Spleen (tissue), 11 donors: ENCODE measurements at regions not wholly inside any gene's neighbourhood (a gene's known extent, or its start where the extent isn't known, plus 50 kb on each side); places are given as distances from the start of the nearest gene placed in this dataset.

Experiments used
- DNase-seq: peaks from one replicate; pipeline ENCODE4 v3.0.0-alpha.2; 2020
- H3K27ac ChIP-seq, 8 donors: fragments of 200-600 bp; sonication (generic) in 7 of 8; 1 replicate in 4 of 8; 2 replicates in 4 of 8; pipeline versions ENCODE4 v1.5.0 to v1.8.0; 2016 to 2021; ENCODE audit warnings: inconsistent platforms in 4 of 8, mild to moderate bottlenecking in 4 of 8, moderate library complexity in 1 of 8
- H3K27me3 ChIP-seq, 7 donors: fragments of 200-600 bp; sonication (generic) in 6 of 7; replicated peaks in 1 of 7; 1 replicate in 4 of 7; 2 replicates in 3 of 7; pipeline versions ENCODE4 v1.5.0 to v1.8.0; 2016 to 2021; ENCODE audit warnings: inconsistent platforms in 3 of 7, mild to moderate bottlenecking in 1 of 7
- H3K36me3 ChIP-seq, 6 donors: fragments of 200-600 bp; sonication (generic) in 5 of 6; 1 replicate in 4 of 6; 2 replicates in 2 of 6; pipeline versions ENCODE4 v1.5.0 to v1.8.0; 2016 to 2021; ENCODE audit warnings: inconsistent platforms in 2 of 6
- H3K4me1 ChIP-seq, 6 donors: fragments of 200-600 bp; sonication (generic) in 5 of 6; 1 replicate in 3 of 6; 2 replicates in 3 of 6; pipeline versions ENCODE4 v1.5.0 to v1.8.0; 2016 to 2021; ENCODE audit warnings: inconsistent platforms in 3 of 6
- H3K4me3 ChIP-seq, 8 donors: fragments of 200-600 bp; sonication (generic) in 7 of 8; 1 replicate in 4 of 8; 2 replicates in 4 of 8; pipeline versions ENCODE4 v1.5.0 to v1.8.0; 2016 to 2021; ENCODE audit warnings: inconsistent platforms in 4 of 8, mild to moderate bottlenecking in 4 of 8, moderate library complexity in 2 of 8
- H3K9me3 ChIP-seq, 8 donors: fragments of 200-600 bp; sonication (generic) in 7 of 8; 1 replicate in 4 of 8; 2 replicates in 4 of 8; pipeline versions ENCODE4 v1.5.0 to v1.8.0; 2016 to 2021; ENCODE audit warnings: inconsistent platforms in 4 of 8
- POLR2A ChIP-seq, 3 donors: fragments of 450-650 bp; IDR thresholded peaks; one replicate each; pipeline ENCODE4 v1.5.1; 2017; ENCODE audit warnings: antibody characterized with exemption in 3 of 3, mild to moderate bottlenecking in 1 of 3
- POLR2AphosphoS5 ChIP-seq, 3 donors: sonication (generic); formaldehyde crosslinking; IDR thresholded peaks; one replicate each; pipeline ENCODE4 v1.5.1; 2017; ENCODE audit warnings: antibody characterized with exemption in 3 of 3
- WGBS, 5 donors: extraction: QIAGEN DNeasy Blood & Tissue Kit in 3 of 5; methylation state at CpG; one replicate each; pipeline versions ENCODE4 v1.1.5 to v1.1.7; 2013 to 2018; 5-methylcytosine and 5-hydroxymethylcytosine counted together
- intact Hi-C: fragments of 100-400 bp; cut with DNase I; formaldehyde crosslinking; loops from one replicate; pipeline ENCODE4 v1.15.0; 2023; ENCODE audit warnings: low total_unique reads
- TF ChIP-seq, protein P1 (sequence below), 11 experiments: fragments of 200-600 bp in 7 of 11; fragments of 450-650 bp in 4 of 11; sonication (generic) in 4 of 11; IDR thresholded peaks in 8 of 11; conservative IDR thresholded peaks in 3 of 11; 1 replicate in 7 of 11; 2 replicates in 4 of 11; pipeline versions ENCODE4 v1.4.0 to v1.8.0; 2016 to 2021; ENCODE audit warnings: antibody characterized with exemption in 11 of 11, inconsistent platforms in 4 of 11, mild to moderate bottlenecking in 1 of 11
- donor health status: healthy with polysubstance abuse.
- donor health status: DM: no; HTN: no; CAD: no; lungs with moderate emphysema.
- donor health status: DM: no; HTN: no; CAD: no.
- donor health status: Bipolar disorder and iron deficiency.
- donor health status: healthy.
- donor health status: DM: no; HTN: no; CAD: no.
- donor health status: DM: yes; HTN: yes; CAD: no.

DNA sequence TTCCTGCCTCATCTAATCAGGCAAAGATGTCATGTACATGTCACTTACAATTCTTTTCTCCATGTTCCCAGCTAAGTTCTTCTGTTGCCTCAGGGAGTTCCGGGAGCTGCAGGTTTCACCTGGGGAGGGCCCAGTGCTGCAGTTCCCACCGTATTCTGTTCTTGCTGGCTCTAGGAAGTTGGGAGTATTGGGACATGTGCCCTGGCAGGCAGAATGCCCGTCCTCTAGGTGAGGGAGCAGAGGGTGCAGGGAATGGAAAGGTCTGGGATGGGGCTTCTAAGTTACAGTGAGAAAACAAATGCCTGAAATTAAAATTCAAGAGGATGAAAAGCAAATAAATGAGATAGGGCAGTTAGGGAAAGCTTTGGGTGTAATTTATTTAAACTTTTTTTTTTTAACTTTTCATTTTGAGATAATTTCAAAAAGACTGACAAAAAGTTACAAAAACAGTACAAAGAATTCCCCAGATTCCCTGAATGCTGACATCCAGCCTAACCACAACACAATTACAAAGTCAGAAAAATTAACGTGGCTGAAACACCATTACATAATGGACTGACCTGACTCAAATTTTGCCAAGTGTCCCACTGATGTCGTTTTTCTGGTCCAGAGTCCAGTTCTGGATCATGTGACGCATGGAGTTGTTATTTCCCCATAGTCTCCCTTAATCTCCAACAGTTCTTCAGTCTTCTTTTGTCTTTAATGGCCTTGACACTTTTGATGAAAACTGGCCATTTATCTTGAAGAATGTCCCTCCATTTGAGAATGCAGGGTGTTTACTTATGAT, 187.2 kb upstream of the MYL2 start:
- Histone ChIP-seq H3K27me3 (no peaks in the 10 kb centered on the region), H3K4me1 (peaks cover 0 to 13% (median 0%) of the 10 kb centered on the region in 6 donors), H3K9me3 (peaks cover 0 to 7% (median 0%) of the 10 kb centered on the region in 8 donors), H3K4me3 (no peak overlapping the region), H3K27ac (no peak overlapping the region), H3K36me3 (no peaks in the 10 kb centered on the region)
- 68 to 85% (median 77%) methylated on average over 6 of the region's 6 CpGs for WGBS, 5 donors
- TF ChIP-seq POLR2AphosphoS5 (IDR thresholded peaks at IDR 0.05): no peak
- TF ChIP-seq, protein P1, sequence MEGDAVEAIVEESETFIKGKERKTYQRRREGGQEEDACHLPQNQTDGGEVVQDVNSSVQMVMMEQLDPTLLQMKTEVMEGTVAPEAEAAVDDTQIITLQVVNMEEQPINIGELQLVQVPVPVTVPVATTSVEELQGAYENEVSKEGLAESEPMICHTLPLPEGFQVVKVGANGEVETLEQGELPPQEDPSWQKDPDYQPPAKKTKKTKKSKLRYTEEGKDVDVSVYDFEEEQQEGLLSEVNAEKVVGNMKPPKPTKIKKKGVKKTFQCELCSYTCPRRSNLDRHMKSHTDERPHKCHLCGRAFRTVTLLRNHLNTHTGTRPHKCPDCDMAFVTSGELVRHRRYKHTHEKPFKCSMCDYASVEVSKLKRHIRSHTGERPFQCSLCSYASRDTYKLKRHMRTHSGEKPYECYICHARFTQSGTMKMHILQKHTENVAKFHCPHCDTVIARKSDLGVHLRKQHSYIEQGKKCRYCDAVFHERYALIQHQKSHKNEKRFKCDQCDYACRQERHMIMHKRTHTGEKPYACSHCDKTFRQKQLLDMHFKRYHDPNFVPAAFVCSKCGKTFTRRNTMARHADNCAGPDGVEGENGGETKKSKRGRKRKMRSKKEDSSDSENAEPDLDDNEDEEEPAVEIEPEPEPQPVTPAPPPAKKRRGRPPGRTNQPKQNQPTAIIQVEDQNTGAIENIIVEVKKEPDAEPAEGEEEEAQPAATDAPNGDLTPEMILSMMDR (IDR thresholded peaks at IDR 0.05 in 8 of 11, conservative IDR thresholded peaks at IDR 0.05 in 3 of 11): no peak
- TF ChIP-seq POLR2A (IDR thresholded peaks at IDR 0.05): no peak
- intact Hi-C loops: no loop called here
- DNase-seq: no peak

DNA sequence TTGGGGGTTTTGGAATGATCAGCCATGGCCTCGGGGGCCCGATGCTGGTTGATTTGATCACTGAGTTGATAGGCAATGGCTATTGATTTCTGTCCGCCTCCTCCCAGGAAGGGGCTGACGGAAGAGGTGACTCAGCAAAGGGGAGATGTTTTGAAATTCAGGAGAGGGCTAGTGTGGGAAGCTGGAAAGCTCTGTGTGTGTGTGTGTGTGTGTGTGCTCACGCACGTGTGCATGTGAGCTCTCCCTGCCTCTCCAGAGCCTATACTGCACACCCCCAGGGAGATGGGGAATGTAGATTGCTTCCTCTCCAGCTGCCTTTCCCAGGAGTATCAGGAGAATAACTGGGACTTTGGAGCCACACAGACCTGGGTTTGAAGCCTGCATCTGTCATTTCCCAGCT, 184.9 kb upstream of the MYL2 start:
- H3K27ac ChIP-seq: no peak overlapping the region
- TF ChIP-seq POLR2AphosphoS5 (IDR thresholded peaks at IDR 0.05): no peak
- TF ChIP-seq POLR2A (IDR thresholded peaks at IDR 0.05): no peak
- TF ChIP-seq, protein P1 (IDR thresholded peaks at IDR 0.05 in 8 of 11, conservative IDR thresholded peaks at IDR 0.05 in 3 of 11): no peak
- peaks cover 0 to 7% (median 0%) of the 10 kb centered on the region in 8 donors for H3K9me3 ChIP-seq
- 65 to 87% (median 72%) methylated on average over 6 of the region's 6 CpGs for WGBS, 5 donors
- no peaks in the 10 kb centered on the region for H3K4me1 ChIP-seq
- no peak overlapping the region for H3K4me3 ChIP-seq
- intact Hi-C loops: no loop called here
- H3K27me3 ChIP-seq: peaks cover 0 to 4% (median 0%) of the 10 kb centered on the region in 7 donors
- H3K36me3 ChIP-seq: no peaks in the 10 kb centered on the region
- DNase-seq: no peak

DNA sequence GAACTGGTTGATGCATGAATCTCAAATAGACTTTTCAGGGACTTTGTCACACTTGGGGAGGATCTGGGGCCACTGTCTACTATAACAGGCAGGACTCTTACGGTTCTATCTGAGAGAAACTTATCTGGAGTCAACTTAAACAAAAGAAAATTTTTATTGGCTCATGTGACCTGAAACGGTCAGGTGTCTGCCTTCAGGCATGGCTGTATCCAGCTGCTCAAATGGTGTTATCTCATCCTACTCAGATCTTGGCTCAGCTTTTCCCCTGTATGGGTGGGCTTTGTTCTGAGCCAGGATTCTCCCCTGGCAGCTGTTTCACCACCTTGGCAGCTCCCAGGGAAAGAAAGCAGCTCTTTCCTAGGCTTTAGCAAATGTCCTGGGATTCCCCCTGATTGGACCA, 183.2 kb upstream of the MYL2 start:
- WGBS, 5 donors: 79 to 95% (median 89%) methylated on average over 2 of the region's 2 CpGs
- Histone ChIP-seq H3K4me1 (peaks cover 0 to 11% (median 0%) of the 10 kb centered on the region in 6 donors), H3K4me3 (no peak overlapping the region), H3K9me3 (peaks cover 0 to 7% (median 0%) of the 10 kb centered on the region in 8 donors), H3K27me3 (peaks cover 0 to 9% (median 0%) of the 10 kb centered on the region in 7 donors), H3K36me3 (no peaks in the 10 kb centered on the region), H3K27ac (no peak overlapping the region)
- intact Hi-C loops: no loop called here
- DNase-seq: no peak
- TF ChIP-seq POLR2AphosphoS5 (IDR thresholded peaks at IDR 0.05): no peak
- TF ChIP-seq, protein P1 (IDR thresholded peaks at IDR 0.05 in 8 of 11, conservative IDR thresholded peaks at IDR 0.05 in 3 of 11): no peak

DNA sequence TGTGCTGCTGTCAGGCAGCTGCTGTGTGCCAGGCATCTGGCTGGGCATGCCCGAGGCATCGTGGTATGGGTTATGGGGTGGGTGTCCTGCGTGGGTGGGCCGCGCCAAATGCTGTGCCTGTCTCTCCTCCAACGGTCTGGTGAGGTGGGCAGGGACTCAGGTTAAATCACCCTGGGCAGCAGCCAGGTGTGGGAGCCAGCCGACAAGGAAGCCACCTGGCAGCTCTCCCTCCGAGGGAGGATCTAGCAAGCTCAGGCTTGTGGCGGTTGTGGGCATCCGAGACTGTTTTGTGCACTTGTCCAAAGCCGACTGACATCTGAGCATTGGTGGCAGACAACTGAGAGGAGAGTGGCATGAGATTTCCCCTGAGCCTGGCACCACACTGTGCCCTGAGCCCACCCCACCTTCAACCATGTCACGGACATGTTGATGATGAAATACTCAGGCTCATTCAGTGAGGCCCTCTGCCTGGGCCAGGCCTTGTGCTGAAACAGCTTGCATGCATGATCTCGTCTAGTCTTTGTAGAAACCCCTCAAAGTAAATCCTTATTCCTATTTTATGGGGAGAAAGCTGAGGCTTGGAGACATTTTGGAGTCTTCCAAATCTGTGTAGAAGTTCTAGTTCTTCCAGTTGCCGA, 181.8 kb upstream of the MYL2 start:
- TF ChIP-seq, protein P1 (IDR thresholded peaks at IDR 0.05 in 8 of 11, conservative IDR thresholded peaks at IDR 0.05 in 3 of 11): no peak
- TF ChIP-seq POLR2AphosphoS5 (IDR thresholded peaks at IDR 0.05): no peak
- no peaks in the 10 kb centered on the region for H3K36me3 ChIP-seq
- 59 to 74% (median 69%) methylated on average over 14 of the region's 14 CpGs for WGBS, 5 donors
- no peaks in the 10 kb centered on the region for H3K9me3 ChIP-seq
- H3K4me3 ChIP-seq: no peak overlapping the region
- intact Hi-C loops: no loop called here
- H3K4me1 ChIP-seq: peaks cover 0 to 13% (median 0%) of the 10 kb centered on the region in 6 donors
- H3K27ac ChIP-seq: no peak overlapping the region
- DNase-seq: peak; percentile 50
- H3K27me3 ChIP-seq: peaks cover 0 to 13% (median 0%) of the 10 kb centered on the region in 7 donors
